Panc1 (cell line): ENCODE measurements at regions not wholly inside any gene's neighbourhood (a gene's known extent, or its start where the extent isn't known, plus 50 kb on each side); places are given as distances from the start of the nearest gene placed in this dataset.

Experiments used
- POLR2AphosphoS5 ChIP-seq: IDR thresholded peaks from 2 replicates; pipeline ENCODE4 v1.6.1; 2012; ENCODE audit warnings: mild to moderate bottlenecking, low read depth, low read length, moderate library complexity
- TCF7L2 ChIP-seq: IDR thresholded peaks from 2 replicates; pipeline ENCODE4 v1.6.1; 2011; ENCODE audit warnings: mild to moderate bottlenecking, low read depth, low read length, inconsistent platforms
- TF ChIP-seq, protein P1 (sequence below): fragments of 450-650 bp; IDR thresholded peaks from 2 replicates; pipeline ENCODE4 v1.5.1; 2017; ENCODE audit warnings: mild to moderate bottlenecking

DNA sequence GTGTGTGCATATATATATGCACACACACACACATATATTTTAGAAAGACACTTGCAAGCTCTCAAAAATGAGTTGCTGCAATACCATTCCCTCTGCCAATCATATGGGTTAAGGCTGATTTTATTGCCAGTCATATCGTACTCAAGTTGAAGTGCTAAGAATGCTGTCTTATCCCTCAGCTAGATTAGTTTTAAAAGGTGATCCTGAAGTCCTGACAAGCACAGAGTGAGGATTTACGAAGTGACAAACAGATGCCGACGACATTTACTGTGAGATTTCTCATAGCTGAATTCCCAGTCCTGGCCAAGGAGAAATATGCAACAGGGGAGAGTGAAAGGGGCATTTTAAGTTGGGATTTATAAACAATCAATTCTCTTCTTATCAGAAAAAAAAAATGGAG is 126.2 kb upstream of the RBFOX1 start:
- TF ChIP-seq, protein P1, sequence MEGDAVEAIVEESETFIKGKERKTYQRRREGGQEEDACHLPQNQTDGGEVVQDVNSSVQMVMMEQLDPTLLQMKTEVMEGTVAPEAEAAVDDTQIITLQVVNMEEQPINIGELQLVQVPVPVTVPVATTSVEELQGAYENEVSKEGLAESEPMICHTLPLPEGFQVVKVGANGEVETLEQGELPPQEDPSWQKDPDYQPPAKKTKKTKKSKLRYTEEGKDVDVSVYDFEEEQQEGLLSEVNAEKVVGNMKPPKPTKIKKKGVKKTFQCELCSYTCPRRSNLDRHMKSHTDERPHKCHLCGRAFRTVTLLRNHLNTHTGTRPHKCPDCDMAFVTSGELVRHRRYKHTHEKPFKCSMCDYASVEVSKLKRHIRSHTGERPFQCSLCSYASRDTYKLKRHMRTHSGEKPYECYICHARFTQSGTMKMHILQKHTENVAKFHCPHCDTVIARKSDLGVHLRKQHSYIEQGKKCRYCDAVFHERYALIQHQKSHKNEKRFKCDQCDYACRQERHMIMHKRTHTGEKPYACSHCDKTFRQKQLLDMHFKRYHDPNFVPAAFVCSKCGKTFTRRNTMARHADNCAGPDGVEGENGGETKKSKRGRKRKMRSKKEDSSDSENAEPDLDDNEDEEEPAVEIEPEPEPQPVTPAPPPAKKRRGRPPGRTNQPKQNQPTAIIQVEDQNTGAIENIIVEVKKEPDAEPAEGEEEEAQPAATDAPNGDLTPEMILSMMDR = no peak
- TF ChIP-seq POLR2AphosphoS5 (no peak), TCF7L2 (no peak)
